ENCODE measurements at regions not wholly inside any gene's neighbourhood (a gene's known extent, or its start where the extent isn't known, plus 50 kb on each side); places are given as distances from the start of the nearest gene placed in this dataset.

- ATAC-seq (no peak), DNase-seq (no peak)
- Mint-ChIP-seq H3K9me3 (peaks cover 0 to 7% of the 10 kb centered on the region in 2 donors), H3K4me3 (no peak overlapping the region), H3K27ac (no peak overlapping the region), H3K27me3 (no peaks in the 10 kb centered on the region), H3K4me1 (no peaks in the 10 kb centered on the region)
These were observed 772.5 kb upstream of the USP15 start for GRCh38 chr12:61487728-61488127.

DNA sequence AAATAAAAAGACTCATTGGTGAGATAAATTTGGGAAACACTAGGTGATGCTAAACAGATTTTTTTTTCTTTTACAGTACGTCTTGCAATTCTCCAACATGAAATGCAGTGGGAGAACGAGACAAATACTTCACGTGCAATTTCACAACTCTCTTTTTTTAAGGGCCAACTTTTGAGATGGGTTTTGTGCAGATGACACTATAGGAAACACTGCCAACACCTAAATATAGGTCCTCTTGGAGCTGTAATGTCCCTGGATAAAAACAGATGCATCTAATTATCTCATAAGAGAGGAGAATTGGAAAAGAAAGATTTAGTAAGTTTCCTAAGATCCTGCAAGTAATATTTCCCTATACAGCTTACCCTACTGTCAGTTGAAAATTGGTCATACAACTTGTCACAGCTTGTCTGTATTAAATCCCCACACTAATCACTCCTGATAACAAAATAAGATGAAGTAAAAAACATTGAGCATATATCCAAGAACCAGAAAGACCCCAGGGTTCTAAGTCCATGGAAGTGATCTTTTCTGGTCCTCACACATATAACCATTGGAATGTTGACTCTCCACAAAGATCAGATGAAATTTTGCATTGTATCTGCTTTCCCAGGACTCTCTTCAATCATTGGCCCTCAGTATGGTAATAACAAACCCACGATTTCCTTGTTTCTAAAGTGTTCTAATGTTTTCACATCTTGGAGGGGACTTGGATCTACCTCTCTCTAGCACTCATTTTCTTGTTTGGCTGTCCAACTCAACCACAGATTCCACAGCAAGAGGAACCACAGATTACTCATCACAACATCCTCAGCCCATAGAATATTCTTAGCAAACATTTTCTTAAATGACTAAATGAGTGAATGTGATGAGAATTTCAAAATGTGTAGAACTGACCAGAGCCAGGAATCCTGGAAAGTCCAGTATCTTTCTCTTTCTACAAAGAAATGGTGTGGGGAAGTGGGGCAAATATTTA, 769.4 kb upstream of the USP15 start:
- Mint-ChIP-seq H3K4me3 (no peak overlapping the region), H3K27ac (no peak overlapping the region), H3K9me3 (no peaks in the 10 kb centered on the region), H3K4me1 (no peaks in the 10 kb centered on the region), H3K27me3 (no peaks in the 10 kb centered on the region)
- ATAC-seq, result no peak
- DNase-seq, result no peak

DNA sequence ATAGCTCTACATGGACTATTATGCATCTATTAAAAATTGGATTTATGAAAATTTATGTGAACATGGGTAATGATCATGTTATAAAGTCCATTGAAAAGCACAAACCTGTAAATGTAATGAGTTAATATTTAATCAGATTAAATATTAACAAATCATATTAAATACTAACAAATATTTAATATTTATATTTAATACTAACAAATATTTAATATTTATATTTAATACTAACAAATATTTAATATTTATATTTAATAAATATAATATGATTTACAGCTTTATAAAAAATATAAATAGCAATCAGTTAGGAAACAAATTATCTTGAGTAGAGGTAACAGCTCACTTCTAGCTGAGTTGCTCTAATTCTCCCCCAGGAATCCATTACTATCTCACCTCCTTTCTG, 758.0 kb upstream of the USP15 start:
- Mint-ChIP-seq H3K27me3 (no peaks in the 10 kb centered on the region), H3K9me3 (peaks cover 0 to 4% of the 10 kb centered on the region in 2 donors), H3K4me1 (no peaks in the 10 kb centered on the region), H3K4me3 (no peak overlapping the region), H3K27ac (no peak overlapping the region)
- ATAC-seq (no peak), DNase-seq (no peak)

DNA sequence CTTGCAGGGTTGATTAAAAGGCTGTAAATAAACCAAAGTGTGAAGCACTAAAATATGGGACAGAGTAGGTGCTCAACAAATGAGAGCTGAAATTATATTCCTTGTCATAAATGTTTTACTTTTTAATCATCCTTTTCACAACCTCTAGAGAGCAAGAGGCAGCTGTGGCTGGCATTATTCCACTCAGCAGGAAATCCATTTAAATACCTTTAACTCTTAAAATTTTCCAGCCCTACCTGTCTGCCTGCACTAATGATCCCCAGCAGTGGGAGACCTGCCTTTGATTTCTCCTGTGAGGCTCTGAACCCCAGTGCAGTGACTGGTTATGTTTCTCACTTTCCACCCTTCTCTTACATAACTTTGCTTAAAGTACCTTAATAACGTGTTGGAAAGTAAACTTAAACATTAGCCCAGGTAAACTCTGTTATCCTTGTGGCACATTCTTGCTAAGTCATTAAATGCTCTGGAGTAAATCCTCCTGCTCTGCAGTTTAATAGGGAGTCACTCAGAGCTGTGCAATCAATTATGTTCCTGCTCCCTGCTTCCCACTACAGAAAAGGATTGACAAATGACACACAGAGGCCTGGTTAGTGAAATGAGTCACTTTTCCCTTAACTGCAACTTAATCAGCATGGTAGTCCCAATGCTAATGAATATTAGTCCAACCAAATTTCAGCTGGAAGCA, 755.7 kb upstream of the USP15 start:
- H3K27me3 Mint-ChIP-seq, result no peaks in the 10 kb centered on the region
- H3K27ac Mint-ChIP-seq, result no peak overlapping the region
- DNase-seq, result no peak
- H3K4me1 Mint-ChIP-seq, result no peaks in the 10 kb centered on the region
- no peak overlapping the region for H3K4me3 Mint-ChIP-seq
- no peak for ATAC-seq
- peaks cover 0 to 4% of the 10 kb centered on the region in 2 donors for H3K9me3 Mint-ChIP-seq

DNA sequence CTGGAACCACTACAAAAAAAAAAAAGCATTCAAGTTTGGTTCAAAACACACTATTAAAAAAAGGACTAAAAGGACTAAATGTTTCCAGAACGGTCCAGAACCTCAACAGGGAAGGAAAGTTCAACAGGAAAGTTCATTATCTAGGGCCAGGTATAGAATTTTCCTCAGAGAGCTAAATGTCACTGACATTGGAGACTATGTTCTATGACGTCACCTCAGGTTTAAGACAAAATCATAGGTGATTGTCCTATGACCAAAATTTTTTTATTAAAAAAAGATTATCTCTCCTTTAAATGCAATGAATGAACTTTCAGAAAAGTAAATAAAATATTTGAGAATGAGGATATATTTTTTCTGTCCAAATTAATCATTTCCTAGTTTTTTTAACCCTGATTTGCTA, 746.7 kb upstream of the USP15 start:
- Mint-ChIP-seq H3K4me1 (no peaks in the 10 kb centered on the region), H3K4me3 (no peak overlapping the region), H3K9me3 (no peaks in the 10 kb centered on the region)

DNA sequence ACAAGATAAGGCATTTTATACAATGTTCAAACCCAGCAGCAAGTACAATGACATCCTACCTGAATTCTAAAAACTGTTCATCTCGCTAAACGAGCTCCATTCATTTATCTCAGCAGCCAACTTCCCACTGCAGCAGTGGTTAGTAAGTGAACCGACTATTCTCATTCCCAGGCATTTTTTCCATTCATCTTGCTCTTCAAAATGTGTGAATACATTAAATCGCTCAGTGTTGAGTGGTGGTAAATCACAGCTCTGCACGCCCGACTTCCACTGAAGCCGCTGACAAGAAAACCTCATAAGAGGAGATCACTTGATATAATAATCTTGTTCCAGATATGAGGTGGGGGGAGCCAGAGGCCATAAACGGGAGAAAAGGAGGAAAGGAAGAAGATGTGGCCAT, 746.2 kb upstream of the USP15 start:
- Mint-ChIP-seq H3K4me1 (no peaks in the 10 kb centered on the region), H3K27ac (no peak overlapping the region), H3K27me3 (no peaks in the 10 kb centered on the region), H3K4me3 (no peak overlapping the region), H3K9me3 (no peaks in the 10 kb centered on the region)
- no peak for DNase-seq
- ATAC-seq, result no peak

More for the DNA sequence above, 746.7 kb upstream of the USP15 start:
- DNase-seq, result no peak
- no peak for ATAC-seq
- H3K27ac Mint-ChIP-seq, result no peak overlapping the region
- no peaks in the 10 kb centered on the region for H3K27me3 Mint-ChIP-seq

GRCh38 chr12:61521258-61521657, 738.9 kb upstream of the USP15 start:
- no peaks in the 10 kb centered on the region for H3K4me1 Mint-ChIP-seq
- no peak overlapping the region for H3K4me3 Mint-ChIP-seq
- ATAC-seq, result no peak
- no peak overlapping the region for H3K27ac Mint-ChIP-seq
- H3K9me3 Mint-ChIP-seq, result peaks cover 0 to 5% of the 10 kb centered on the region in 2 donors
- no peak for DNase-seq
- H3K27me3 Mint-ChIP-seq, result no peaks in the 10 kb centered on the region

DNA sequence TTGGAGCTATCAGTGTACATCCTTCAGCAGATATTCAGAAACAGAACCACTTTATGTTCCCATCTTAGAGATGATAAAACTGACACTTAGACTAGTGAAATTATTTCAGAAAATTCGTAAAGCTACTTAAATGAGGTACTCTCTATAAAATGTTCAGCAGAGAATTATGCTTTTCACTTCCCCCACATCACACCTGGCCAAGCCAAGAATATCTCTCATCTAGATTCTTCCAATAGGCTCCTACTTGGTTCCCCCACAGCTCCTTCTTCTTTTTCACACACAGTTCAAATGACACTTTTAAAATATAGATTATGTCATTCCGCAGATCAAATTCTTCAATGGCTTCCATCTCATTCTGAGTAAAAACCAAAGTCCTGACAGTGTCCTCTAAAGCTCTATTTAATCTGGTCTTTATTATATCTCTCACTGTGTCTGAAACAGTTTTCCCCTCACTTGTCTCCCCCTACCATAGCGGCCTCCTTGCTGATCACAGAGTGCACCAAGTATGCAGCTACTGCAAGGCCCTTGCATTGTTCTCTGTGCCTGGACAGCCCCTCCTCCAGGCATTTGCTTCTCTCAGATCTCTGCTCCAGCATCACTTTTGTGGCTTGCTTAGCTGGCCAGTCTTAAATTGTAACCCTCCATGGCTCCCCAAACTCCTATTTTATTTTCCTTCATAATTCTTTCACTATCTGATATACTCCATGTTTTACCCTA, 736.8 kb upstream of the USP15 start:
- Mint-ChIP-seq H3K27ac (no peak overlapping the region), H3K9me3 (peaks cover 0 to 5% of the 10 kb centered on the region in 2 donors), H3K4me1 (no peaks in the 10 kb centered on the region), H3K4me3 (no peak overlapping the region), H3K27me3 (no peaks in the 10 kb centered on the region)
- DNase-seq (no peak), ATAC-seq (no peak)

GRCh38 chr12:61524851-61525250, 735.4 kb upstream of the USP15 start:
- ATAC-seq (no peak), DNase-seq (no peak)
- Mint-ChIP-seq H3K27ac (no peak overlapping the region), H3K9me3 (peaks cover 0 to 5% of the 10 kb centered on the region in 2 donors), H3K27me3 (no peaks in the 10 kb centered on the region), H3K4me3 (no peak overlapping the region), H3K4me1 (no peaks in the 10 kb centered on the region)

GRCh38 chr12:61525331-61525730, 734.9 kb upstream of the USP15 start:
- no peak overlapping the region for H3K27ac Mint-ChIP-seq
- H3K4me1 Mint-ChIP-seq, result no peaks in the 10 kb centered on the region
- DNase-seq (no peak), ATAC-seq (no peak)
- H3K4me3 Mint-ChIP-seq, result no peak overlapping the region
- H3K27me3 Mint-ChIP-seq, result no peaks in the 10 kb centered on the region
- peaks cover 0 to 5% of the 10 kb centered on the region in 2 donors for H3K9me3 Mint-ChIP-seq

GRCh38 chr12:61530456-61530855, 729.7 kb upstream of the USP15 start:
- Mint-ChIP-seq H3K4me1 (no peaks in the 10 kb centered on the region), H3K27me3 (no peaks in the 10 kb centered on the region), H3K9me3 (peaks cover 4 to 13% of the 10 kb centered on the region in 2 donors), H3K27ac (no peak overlapping the region), H3K4me3 (no peak overlapping the region)
- no peak for ATAC-seq
- no peak for DNase-seq

GRCh38 chr12:61531195-61531594, 729.0 kb upstream of the USP15 start:
- H3K4me3 Mint-ChIP-seq, result no peak overlapping the region
- no peaks in the 10 kb centered on the region for H3K4me1 Mint-ChIP-seq
- ATAC-seq, result no peak
- H3K27me3 Mint-ChIP-seq, result no peaks in the 10 kb centered on the region
- no peak for DNase-seq
- no peak overlapping the region for H3K27ac Mint-ChIP-seq
- H3K9me3 Mint-ChIP-seq, result peaks cover 4 to 13% of the 10 kb centered on the region in 2 donors

DNA sequence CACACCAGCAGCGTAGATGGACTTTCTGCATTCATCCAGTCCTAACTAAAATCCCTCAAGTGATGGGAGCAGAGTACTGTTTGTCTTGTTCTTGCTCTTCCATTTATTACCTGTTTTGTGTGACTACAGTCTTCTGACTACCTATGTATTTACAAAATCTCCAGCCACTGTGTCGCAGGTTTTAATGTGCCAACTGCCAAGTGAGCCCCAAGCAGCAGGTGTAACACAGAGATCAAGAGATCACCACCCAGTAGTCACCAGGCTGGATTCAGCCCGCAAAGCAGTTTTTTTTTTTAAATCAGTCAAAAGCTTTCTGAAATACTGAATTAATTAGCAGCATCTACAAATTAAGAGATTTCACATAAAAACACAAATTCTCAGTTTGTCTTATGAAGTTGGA, 724.1 kb upstream of the USP15 start:
- H3K4me1 Mint-ChIP-seq, result no peaks in the 10 kb centered on the region
- no peaks in the 10 kb centered on the region for H3K27me3 Mint-ChIP-seq
- H3K27ac Mint-ChIP-seq, result no peak overlapping the region
- ATAC-seq, result no peak
- peaks cover 4 to 13% of the 10 kb centered on the region in 2 donors for H3K9me3 Mint-ChIP-seq
- no peak for DNase-seq
- no peak overlapping the region for H3K4me3 Mint-ChIP-seq

GRCh38 chr12:61536525-61536924, 723.7 kb upstream of the USP15 start:
- Mint-ChIP-seq H3K27me3 (no peaks in the 10 kb centered on the region), H3K9me3 (peaks cover 4 to 13% of the 10 kb centered on the region in 2 donors), H3K4me1 (no peaks in the 10 kb centered on the region), H3K4me3 (no peak overlapping the region), H3K27ac (no peak overlapping the region)
- ATAC-seq (no peak), DNase-seq (no peak)

- DNase-seq (no peak), ATAC-seq (no peak)
- Mint-ChIP-seq H3K9me3 (peaks cover 3 to 4% of the 10 kb centered on the region in 2 donors), H3K27ac (no peak overlapping the region), H3K4me3 (no peak overlapping the region), H3K4me1 (no peaks in the 10 kb centered on the region), H3K27me3 (no peaks in the 10 kb centered on the region)
These were observed 721.3 kb upstream of the USP15 start for GRCh38 chr12:61538951-61539350.

DNA sequence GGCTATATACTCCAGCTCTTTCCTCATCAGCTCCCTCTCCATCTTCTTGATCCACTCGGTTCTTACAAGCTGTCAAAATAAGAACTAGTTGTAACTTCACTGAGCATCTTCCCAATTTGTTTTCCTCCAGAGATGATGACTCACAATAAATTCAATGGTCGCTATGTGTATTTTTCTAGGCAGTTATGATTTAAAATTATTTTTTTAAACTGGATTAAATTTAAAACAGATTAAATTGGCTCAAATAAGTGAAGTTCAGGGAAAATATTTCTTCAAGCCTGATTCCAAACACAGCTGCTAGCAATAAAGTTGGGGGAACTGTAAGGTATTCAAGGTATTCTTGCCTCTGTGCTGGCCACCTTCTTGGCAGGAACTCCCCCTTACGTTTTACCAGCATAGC, 717.7 kb upstream of the USP15 start:
- Mint-ChIP-seq H3K27me3 (no peaks in the 10 kb centered on the region), H3K9me3 (peaks cover 0 to 6% of the 10 kb centered on the region in 2 donors), H3K4me1 (no peaks in the 10 kb centered on the region), H3K27ac (no peak overlapping the region), H3K4me3 (no peak overlapping the region)
- no peak for DNase-seq
- no peak for ATAC-seq
